ENCODE measurements at regions not wholly inside any gene's neighbourhood (a gene's known extent, or its start where the extent isn't known, plus 50 kb on each side); places are given as distances from the start of the nearest gene placed in this dataset.

GRCh38 chr3:145175626-145176025 is 985.4 kb downstream of the PLOD2 start:
- no peak for TF ChIP-seq POLR2A (IDR thresholded peaks at IDR 0.05)
- no peak for TF ChIP-seq CTCF (IDR thresholded peaks at IDR 0.05)
- no peak for TF ChIP-seq POLR2AphosphoS5 (IDR thresholded peaks at IDR 0.05)

Data from breast epithelium (tissue), 3 donors.